GM10248 (cell line): ENCODE measurements at regions not wholly inside any gene's neighbourhood (a gene's known extent, or its start where the extent isn't known, plus 50 kb on each side); places are given as distances from the start of the nearest gene placed in this dataset.

Experiments used
- CTCF ChIA-PET: fragments of 300-600 bp; sonication (Branson Sonifier 250); formaldehyde crosslinking; extraction: SDS; loops from one replicate; lab custom pipeline; 2021; ENCODE audit warnings: antibody characterized with exemption; lab: Yijun Ruan, JAX
- POLR2A ChIA-PET: fragments of 350-650 bp; sonication (Branson Sonifier 250); formaldehyde crosslinking; extraction: SDS; loops from one replicate; lab custom pipeline; 2020; ENCODE audit warnings: antibody characterized with exemption; lab: Yijun Ruan, JAX
- DNase-seq: peaks from one replicate; pipeline ENCODE4 v3.0.0; 2012; ENCODE audit errors: extremely low spot score
- TF ChIP-seq, protein P1 (sequence below): IDR thresholded peaks from 2 replicates; pipeline ENCODE4 v1.5.1; 2012; ENCODE audit warnings: mild to moderate bottlenecking, low read depth; ENCODE audit errors: extremely low read depth, missing control alignments, control extremely low read depth

DNA sequence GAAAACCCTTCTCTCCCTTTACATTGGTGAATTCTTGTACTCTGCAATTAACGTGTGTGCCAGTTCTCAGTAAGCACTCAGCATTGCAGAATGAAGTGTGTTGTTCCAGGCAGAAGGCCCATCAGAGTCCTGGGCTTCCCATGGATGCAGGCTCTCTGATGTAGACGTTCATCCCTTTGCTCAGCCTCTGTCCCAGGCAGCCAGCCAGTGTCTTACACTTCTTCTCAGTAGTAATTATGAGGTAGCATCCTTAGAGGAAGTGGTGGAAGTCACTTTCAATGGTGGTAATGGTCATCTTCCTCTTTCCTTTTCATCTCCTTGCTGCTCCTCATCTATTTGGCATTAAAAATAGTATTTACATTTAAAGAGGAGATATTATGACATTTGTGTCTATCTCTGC lies 66.7 kb upstream of the FYN start:
- DNase-seq: no peak
- POLR2A ChIA-PET: no interaction called here
- CTCF ChIA-PET: no interaction called here
- TF ChIP-seq, protein P1, sequence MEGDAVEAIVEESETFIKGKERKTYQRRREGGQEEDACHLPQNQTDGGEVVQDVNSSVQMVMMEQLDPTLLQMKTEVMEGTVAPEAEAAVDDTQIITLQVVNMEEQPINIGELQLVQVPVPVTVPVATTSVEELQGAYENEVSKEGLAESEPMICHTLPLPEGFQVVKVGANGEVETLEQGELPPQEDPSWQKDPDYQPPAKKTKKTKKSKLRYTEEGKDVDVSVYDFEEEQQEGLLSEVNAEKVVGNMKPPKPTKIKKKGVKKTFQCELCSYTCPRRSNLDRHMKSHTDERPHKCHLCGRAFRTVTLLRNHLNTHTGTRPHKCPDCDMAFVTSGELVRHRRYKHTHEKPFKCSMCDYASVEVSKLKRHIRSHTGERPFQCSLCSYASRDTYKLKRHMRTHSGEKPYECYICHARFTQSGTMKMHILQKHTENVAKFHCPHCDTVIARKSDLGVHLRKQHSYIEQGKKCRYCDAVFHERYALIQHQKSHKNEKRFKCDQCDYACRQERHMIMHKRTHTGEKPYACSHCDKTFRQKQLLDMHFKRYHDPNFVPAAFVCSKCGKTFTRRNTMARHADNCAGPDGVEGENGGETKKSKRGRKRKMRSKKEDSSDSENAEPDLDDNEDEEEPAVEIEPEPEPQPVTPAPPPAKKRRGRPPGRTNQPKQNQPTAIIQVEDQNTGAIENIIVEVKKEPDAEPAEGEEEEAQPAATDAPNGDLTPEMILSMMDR: no peak

DNA sequence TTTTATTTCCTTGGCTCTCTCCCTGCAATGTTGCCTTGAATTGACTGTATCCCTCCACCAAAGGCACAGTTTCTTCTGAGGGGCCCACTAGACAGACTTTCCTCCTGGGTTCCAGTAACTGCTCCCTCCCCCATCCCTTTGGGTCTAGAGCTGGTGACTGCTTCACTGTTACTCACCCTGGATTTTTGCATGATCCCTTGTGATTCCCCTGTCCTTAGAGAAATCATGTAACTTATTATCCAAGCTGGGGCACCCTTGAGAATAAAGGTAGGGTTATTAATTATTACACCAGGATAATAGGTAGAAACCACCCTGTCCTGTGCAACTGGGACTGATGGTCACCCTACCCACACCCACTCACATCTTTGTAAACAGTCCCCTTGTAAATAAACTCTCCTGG lies 67.5 kb upstream of the FYN start:
- POLR2A ChIA-PET: no interaction called here

GRCh38 chr6:111941686-111942330 lies 68.6 kb upstream of the FYN start:
- DNase-seq: no peak
- CTCF ChIA-PET: no interaction called here
- POLR2A ChIA-PET: no interaction called here
- TF ChIP-seq, protein P1: no peak

More for the DNA sequence above, 67.5 kb upstream of the FYN start:
- TF ChIP-seq, protein P1: no peak
- CTCF ChIA-PET: no interaction called here
- no peak for DNase-seq

GRCh38 chr6:111942561-111942960 lies 69.3 kb upstream of the FYN start:
- TF ChIP-seq, protein P1: no peak
- CTCF ChIA-PET: interaction anchor here (1.3 kb wide), 1 partner anchor 16 kb away, joined by 3 read pairs; no protein-coding TSS in a partner anchor
- POLR2A ChIA-PET: no interaction called here
- DNase-seq: no peak

GRCh38 chr6:111943266-111943665 lies 70.0 kb upstream of the FYN start:
- no peak for DNase-seq
- ChIA-PET CTCF (interaction anchor here (1.3 kb wide), 1 partner anchor 15 kb away, joined by 3 read pairs; no protein-coding TSS in a partner anchor), POLR2A (no interaction called here)
- TF ChIP-seq, protein P1: no peak

DNA sequence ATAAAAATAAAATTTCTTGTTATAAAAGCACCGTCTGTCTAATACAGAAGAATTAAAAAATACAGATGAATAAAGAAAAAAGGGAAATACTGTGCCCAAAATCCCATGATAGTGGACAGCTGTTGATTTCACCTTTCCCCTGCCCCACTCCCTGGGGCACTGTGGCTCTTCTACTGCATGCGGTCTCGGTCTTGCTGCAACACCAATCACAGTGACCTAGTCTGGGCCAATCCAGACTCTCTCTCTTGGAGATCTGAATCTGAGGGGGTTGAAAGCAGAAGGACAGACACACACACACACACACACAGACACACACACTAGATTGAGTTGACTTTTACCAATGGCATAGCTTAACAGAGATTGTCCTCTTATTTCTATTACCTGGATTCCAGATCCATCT lies 70.5 kb upstream of the FYN start:
- TF ChIP-seq, protein P1: no peak
- POLR2A ChIA-PET: no interaction called here
- CTCF ChIA-PET: interaction anchor here (1.3 kb wide), 1 partner anchor 14 kb away, joined by 3 read pairs; no protein-coding TSS in a partner anchor
- no peak for DNase-seq
